ENCODE measurements at regions not wholly inside any gene's neighbourhood (a gene's known extent, or its start where the extent isn't known, plus 50 kb on each side); places are given as distances from the start of the nearest gene placed in this dataset.

GRCh38 chr14:86675059-86675458 lies 1145.1 kb downstream of the FLRT2 start:
- H3K36me3 ChIP-seq: no peaks in the 10 kb centered on the region
- no peak overlapping the region for H3K9ac ChIP-seq (ENCODE audit: low read depth in 2 of 2, low read length in 2 of 2)
- H3K27me3 ChIP-seq: no peaks in the 10 kb centered on the region
- no peak for DNase-seq
- no peaks in the 10 kb centered on the region for H3K4me1 ChIP-seq
- H3K4me3 ChIP-seq: no peak overlapping the region
- intact Hi-C loops (cut with DNase I): no loop called here
- no peak overlapping the region for H3K27ac ChIP-seq
- no peak for TF ChIP-seq CTCF (IDR thresholded peaks at IDR 0.05)
- no peaks in the 10 kb centered on the region for H3K9me3 ChIP-seq

GRCh38 chr14:86673523-86673969 lies 1143.6 kb downstream of the FLRT2 start:
- DNase-seq: no peak

GRCh38 chr14:86672080-86672479 lies 1142.1 kb downstream of the FLRT2 start:
- no peaks in the 10 kb centered on the region for H3K4me1 ChIP-seq
- intact Hi-C loops (cut with DNase I): no loop called here
- no peak for TF ChIP-seq CTCF (IDR thresholded peaks at IDR 0.05)
- no peaks in the 10 kb centered on the region for H3K36me3 ChIP-seq
- no peaks in the 10 kb centered on the region for H3K9me3 ChIP-seq
- no peak overlapping the region for H3K9ac ChIP-seq (ENCODE audit: low read depth in 2 of 2, low read length in 2 of 2)
- H3K27me3 ChIP-seq: no peaks in the 10 kb centered on the region
- H3K27ac ChIP-seq: no peak overlapping the region
- no peak for DNase-seq
- no peak overlapping the region for H3K4me3 ChIP-seq

More at GRCh38 chr14:86673523-86673969, 1143.6 kb downstream of the FLRT2 start:
- Histone ChIP-seq H3K4me3 (no peak overlapping the region), H3K9me3 (no peaks in the 10 kb centered on the region), H3K4me1 (no peaks in the 10 kb centered on the region), H3K9ac (ENCODE audit: low read depth in 2 of 2, low read length in 2 of 2) (no peak overlapping the region), H3K27ac (no peak overlapping the region), H3K27me3 (no peaks in the 10 kb centered on the region), H3K36me3 (no peaks in the 10 kb centered on the region)
- intact Hi-C loops (cut with DNase I): no loop called here
- TF ChIP-seq CTCF (IDR thresholded peaks at IDR 0.05): no peak

- Histone ChIP-seq H3K27me3 (no peaks in the 10 kb centered on the region), H3K9me3 (no peaks in the 10 kb centered on the region), H3K36me3 (no peaks in the 10 kb centered on the region), H3K27ac (no peak overlapping the region), H3K9ac (ENCODE audit: low read depth in 2 of 2, low read length in 2 of 2) (no peak overlapping the region), H3K4me3 (no peak overlapping the region), H3K4me1 (no peaks in the 10 kb centered on the region)
- intact Hi-C loops (cut with DNase I): no loop called here
- no peak for TF ChIP-seq CTCF (IDR thresholded peaks at IDR 0.05)
- no peak for DNase-seq
These were observed 1136.0 kb downstream of the FLRT2 start for GRCh38 chr14:86665975-86666374.

- no peak for TF ChIP-seq CTCF (IDR thresholded peaks at IDR 0.05)
- H3K36me3 ChIP-seq: no peaks in the 10 kb centered on the region
- no peaks in the 10 kb centered on the region for H3K9me3 ChIP-seq
- no peak overlapping the region for H3K9ac ChIP-seq (ENCODE audit: low read depth in 2 of 2, low read length in 2 of 2)
- no peak overlapping the region for H3K27ac ChIP-seq
- no peaks in the 10 kb centered on the region for H3K4me1 ChIP-seq
- intact Hi-C loops (cut with DNase I): no loop called here
- H3K4me3 ChIP-seq: no peak overlapping the region
- no peak for DNase-seq
- no peaks in the 10 kb centered on the region for H3K27me3 ChIP-seq
These were observed 1132.4 kb downstream of the FLRT2 start for GRCh38 chr14:86662334-86662733.

All from colonic mucosa (tissue), 4 donors.